HG03196 (cell line): ENCODE measurements at regions not wholly inside any gene's neighbourhood (a gene's known extent, or its start where the extent isn't known, plus 50 kb on each side); places are given as distances from the start of the nearest gene placed in this dataset.
A peak's percentile ranks its signal among the peaks of the same experiment; 100 is the strongest.

Source experiments
- ATAC-seq: cut with Tn5 transposase; IDR thresholded peaks from one replicate; pipeline ENCODE4 v1.9.1; 2021; ENCODE audit not compliant: unreplicated experiment

- no peak for ATAC-seq
Measured at GRCh38 chr2:206368484-206368883, 74.8 kb upstream of the ADAM23 start.

- no peak for ATAC-seq
Measured at GRCh38 chr2:206368933-206369569, 74.3 kb upstream of the ADAM23 start.

GRCh38 chr2:206375956-206376355, 67.4 kb upstream of the ADAM23 start:
- ATAC-seq, result no peak

GRCh38 chr2:206378835-206379234, 64.5 kb upstream of the ADAM23 start:
- no peak for ATAC-seq

GRCh38 chr2:206379266-206379665, 64.1 kb upstream of the ADAM23 start:
- no peak for ATAC-seq

GRCh38 chr2:206379886-206380285, 63.4 kb upstream of the ADAM23 start:
- no peak for ATAC-seq

- no peak for ATAC-seq
Measured at GRCh38 chr2:206381881-206382280, 61.5 kb upstream of the ADAM23 start.

- ATAC-seq, result no peak
Measured at GRCh38 chr2:206383669-206384068, 59.7 kb upstream of the ADAM23 start.

GRCh38 chr2:206387808-206388207, 55.5 kb upstream of the ADAM23 start:
- no peak for ATAC-seq

- no peak for ATAC-seq
Measured at GRCh38 chr2:206388698-206389097, 54.6 kb upstream of the ADAM23 start.

GRCh38 chr2:206389164-206389563, 54.2 kb upstream of the ADAM23 start:
- ATAC-seq, result no peak

GRCh38 chr2:206390181-206390580, 53.2 kb upstream of the ADAM23 start:
- no peak for ATAC-seq

- peak; percentile 92 for ATAC-seq
Measured at GRCh38 chr2:206392118-206392517, 51.2 kb upstream of the ADAM23 start.
